ENCODE measurements at regions not wholly inside any gene's neighbourhood (a gene's known extent, or its start where the extent isn't known, plus 50 kb on each side); places are given as distances from the start of the nearest gene placed in this dataset.
A peak's percentile ranks its signal among the peaks of the same experiment; 100 is the strongest.

- peak overlapping the region; percentile 25 to 78 for H3K27ac ChIP-seq (ENCODE audit: low read depth in 2 of 2, low read length in 2 of 2)
- H3K4me1 ChIP-seq (ENCODE audit: control insufficient read depth in 2 of 3, insufficient read depth in 2 of 3, low read depth in 1 of 3, low read length in 3 of 3): peaks cover 0 to 9% (median 7%) of the 10 kb centered on the region in 3 donors
- H3K4me3 ChIP-seq (ENCODE audit: low read length in 3 of 3): peak overlapping the region; percentile 61 to 80 (median 78)
- intact Hi-C loops (cut with DNase I): no loop called here
- no peaks in the 10 kb centered on the region for H3K36me3 ChIP-seq (ENCODE audit: control insufficient read depth in 2 of 3, insufficient read depth in 3 of 3, low read length in 3 of 3)
- peak; percentile 55 to 91 (median 79) for DNase-seq
- peak overlapping the region; percentile 31 to 62 (median 44) for H3K9ac ChIP-seq (ENCODE audit: low read length in 3 of 3)
- FAIRE-seq: no peak
- no peaks in the 10 kb centered on the region for H3K27me3 ChIP-seq (ENCODE audit: control insufficient read depth, insufficient read depth, low read length)
- no peaks in the 10 kb centered on the region for H3K9me3 ChIP-seq (ENCODE audit: control insufficient read depth in 2 of 3, insufficient read depth in 1 of 3, low read length in 3 of 3)
- no peak for TF ChIP-seq CTCF (IDR thresholded peaks at IDR 0.05; ENCODE audit: borderline replicate concordance, extremely low read depth, insufficient read depth)
These were observed 62.5 kb upstream of the ANKRD28 start for GRCh38 chr3:15860014-15860934.

- H3K9me3 ChIP-seq (ENCODE audit: control insufficient read depth in 2 of 3, insufficient read depth in 1 of 3, low read length in 3 of 3): no peaks in the 10 kb centered on the region
- no peaks in the 10 kb centered on the region for H3K27me3 ChIP-seq (ENCODE audit: control insufficient read depth, insufficient read depth, low read length)
- no peak for TF ChIP-seq CTCF (IDR thresholded peaks at IDR 0.05; ENCODE audit: borderline replicate concordance, extremely low read depth, insufficient read depth)
- no peaks in the 10 kb centered on the region for H3K36me3 ChIP-seq (ENCODE audit: control insufficient read depth in 2 of 3, insufficient read depth in 3 of 3, low read length in 3 of 3)
- intact Hi-C loops (cut with DNase I): no loop called here
- H3K4me1 ChIP-seq (ENCODE audit: control insufficient read depth in 2 of 3, insufficient read depth in 2 of 3, low read depth in 1 of 3, low read length in 3 of 3): peaks cover 0 to 9% (median 7%) of the 10 kb centered on the region in 3 donors
- FAIRE-seq (no peak), DNase-seq (peak in 2 of 5 donors; percentile 8 to 22)
- H3K4me3 ChIP-seq (ENCODE audit: low read length in 3 of 3): peak overlapping the region in 1 of 3 donors; percentile 80
- peak overlapping the region in 1 of 3 donors; percentile 9 for H3K9ac ChIP-seq (ENCODE audit: low read length in 3 of 3)
- no peak overlapping the region for H3K27ac ChIP-seq (ENCODE audit: low read depth in 2 of 2, low read length in 2 of 2)
These were observed 63.4 kb upstream of the ANKRD28 start for GRCh38 chr3:15861163-15861562.

- H3K9me3 ChIP-seq (ENCODE audit: control insufficient read depth in 2 of 3, insufficient read depth in 1 of 3, low read length in 3 of 3): no peaks in the 10 kb centered on the region
- H3K27ac ChIP-seq (ENCODE audit: low read depth in 2 of 2, low read length in 2 of 2): no peak overlapping the region
- H3K4me3 ChIP-seq (ENCODE audit: low read length in 3 of 3): no peak overlapping the region
- TF ChIP-seq CTCF (IDR thresholded peaks at IDR 0.05; ENCODE audit: borderline replicate concordance, extremely low read depth, insufficient read depth): no peak
- no peak overlapping the region for H3K9ac ChIP-seq (ENCODE audit: low read length in 3 of 3)
- H3K4me1 ChIP-seq (ENCODE audit: control insufficient read depth in 2 of 3, insufficient read depth in 2 of 3, low read depth in 1 of 3, low read length in 3 of 3): no peaks in the 10 kb centered on the region
- H3K27me3 ChIP-seq (ENCODE audit: control insufficient read depth, insufficient read depth, low read length): no peaks in the 10 kb centered on the region
- H3K36me3 ChIP-seq (ENCODE audit: control insufficient read depth in 2 of 3, insufficient read depth in 3 of 3, low read length in 3 of 3): no peaks in the 10 kb centered on the region
- DNase-seq (no peak), FAIRE-seq (no peak)
- intact Hi-C loops (cut with DNase I): no loop called here
These were observed 75.0 kb upstream of the ANKRD28 start for GRCh38 chr3:15872807-15873206.

Data from kidney (tissue), 13 donors.